B cell (primary cell): ENCODE measurements at regions not wholly inside any gene's neighbourhood (a gene's known extent, or its start where the extent isn't known, plus 50 kb on each side); places are given as distances from the start of the nearest gene placed in this dataset.

Experiments used
- ATAC-seq: fragments of 200-7000 bp; cut with Tn5 transposase; one replicate; pipeline ENCODE4 v1.10.0; 2021; ENCODE audit warnings: low read depth, mild to moderate bottlenecking, moderate number of reproducible peaks, moderate library complexity
- CTCF ChIA-PET: fragments of 350-600 bp; sonication (Branson Sonifier 250); formaldehyde crosslinking; loops from one replicate; lab custom pipeline; 2021; ENCODE audit warnings: antibody characterized with exemption, inconsistent platforms; lab: Charles Lee
- POLR2A ChIA-PET: fragments of 350-600 bp; sonication (Branson Sonifier 250); formaldehyde crosslinking; loops from one replicate; lab custom pipeline; 2021; ENCODE audit warnings: antibody characterized with exemption; lab: Charles Lee
- DNase-seq: peaks from one replicate; pipeline ENCODE4 v3.0.0; 2013
- H2AFZ ChIP-seq: 2 replicates; pipeline ENCODE4 v1.6.1; 2012; ENCODE audit warnings: mild to moderate bottlenecking, low read depth, low read length; ENCODE audit not compliant: insufficient read depth, poor library complexity, severe bottlenecking
- H3K27ac ChIP-seq, 2 donors: 1 replicate in 1 of 2; 2 replicates in 1 of 2; pipeline ENCODE4 v1.5.1; 2012 to 2013; ENCODE audit warnings: low read length in 2 of 2, mild to moderate bottlenecking in 2 of 2, moderate library complexity in 1 of 2
- H3K27me3 ChIP-seq, 4 experiments: fragments of 200-600 bp in 1 of 4; sonication (generic) in 1 of 4; replicated peaks in 1 of 4; 1 replicate in 2 of 4; 2 replicates in 2 of 4; pipeline versions ENCODE4 v1.6.1 to v1.7.0; 2013 to 2016; ENCODE audit warnings: low read length in 3 of 4, mild to moderate bottlenecking in 2 of 4, mixed read lengths in 1 of 4, moderate library complexity in 1 of 4; ENCODE audit not compliant: insufficient read depth in 4 of 4, control insufficient read depth in 3 of 4; ENCODE audit errors: control extremely low read depth in 1 of 4
- H3K36me3 ChIP-seq, 2 experiments: replicated peaks in 1 of 2; 1 replicate in 1 of 2; 2 replicates in 1 of 2; pipeline versions ENCODE4 v1.6.1 to v1.7.1; 2013; ENCODE audit warnings: low read length in 1 of 2; ENCODE audit not compliant: insufficient read depth in 2 of 2, control insufficient read depth in 1 of 2; ENCODE audit errors: control extremely low read depth in 1 of 2, extremely low read depth in 1 of 2
- H3K4me1 ChIP-seq, 2 donors: fragments of 200-600 bp in 1 of 2; sonication (generic) in 1 of 2; 1 replicate in 1 of 2; 2 replicates in 1 of 2; pipeline versions ENCODE4 v1.5.1 to v1.6.1; 2013 to 2017; ENCODE audit warnings: low read length in 2 of 2; ENCODE audit not compliant: control insufficient read depth in 2 of 2, insufficient read depth in 2 of 2
- H3K4me2 ChIP-seq: replicated peaks from 2 replicates; pipeline ENCODE3; 2012; ENCODE audit warnings: mild to moderate bottlenecking, low read depth, low read length; ENCODE audit not compliant: poor library complexity, severe bottlenecking
- H3K4me3 ChIP-seq, 5 experiments: fragments of 200-600 bp in 1 of 5; sonication (generic) in 1 of 5; 1 replicate in 3 of 5; 2 replicates in 2 of 5; pipeline versions ENCODE4 v1.5.1 to v1.7.0; 2011 to 2016; ENCODE audit warnings: low read length in 4 of 5, mild to moderate bottlenecking in 4 of 5, low read depth in 2 of 5, control low read depth in 1 of 5, moderate library complexity in 1 of 5; ENCODE audit not compliant: insufficient read depth in 1 of 5; ENCODE audit errors: control extremely low read depth in 1 of 5, extremely low read depth in 1 of 5
- H3K79me2 ChIP-seq: fragments of 200-600 bp; sonication (generic); one replicate; pipeline ENCODE4 v1.6.0; 2016; ENCODE audit warnings: low read length; ENCODE audit not compliant: control insufficient read depth, insufficient read depth
- H3K9ac ChIP-seq: fragments of 200-600 bp; sonication (generic); 2 replicates; pipeline ENCODE4 v1.6.1; 2017; ENCODE audit warnings: mild to moderate bottlenecking, low read length, moderate library complexity
- H3K9me3 ChIP-seq, 3 donors: one replicate each; pipeline versions ENCODE4 v1.6.1 to v1.7.1; 2013; ENCODE audit warnings: low read length in 2 of 3; ENCODE audit not compliant: control insufficient read depth in 2 of 3, insufficient read depth in 1 of 3; ENCODE audit errors: control extremely low read depth in 1 of 3
- H4K20me1 ChIP-seq: 2 replicates; pipeline ENCODE4 v1.6.0; 2012; ENCODE audit warnings: mild to moderate bottlenecking, low read length; ENCODE audit not compliant: insufficient read depth, control insufficient read depth, poor library complexity, severe bottlenecking
- H3K27ac Mint-ChIP-seq: one replicate; pipeline ENCODE4 v1.8.0; 2021; ENCODE audit warnings: mixed read lengths
- H3K27me3 Mint-ChIP-seq: one replicate; pipeline ENCODE4 v1.8.0; 2021; ENCODE audit warnings: mixed read lengths
- H3K4me1 Mint-ChIP-seq: one replicate; pipeline ENCODE4 v1.8.0; 2021; ENCODE audit warnings: mixed read lengths
- H3K4me3 Mint-ChIP-seq: one replicate; pipeline ENCODE4 v1.8.0; 2021; ENCODE audit warnings: mixed read lengths
- H3K9me3 Mint-ChIP-seq: one replicate; pipeline ENCODE4 v1.8.0; 2022; ENCODE audit warnings: mixed read lengths; ENCODE audit not compliant: insufficient read depth
- CTCF ChIP-seq: fragments of 200-600 bp; IDR thresholded peaks from one replicate; pipeline ENCODE4 v1.8.0; 2022; ENCODE audit warnings: antibody characterized with exemption, mild to moderate bottlenecking
- EZH2 ChIP-seq: IDR thresholded peaks from 2 replicates; pipeline ENCODE4 v1.6.1; 2012; ENCODE audit warnings: borderline replicate concordance, low read depth, mild to moderate bottlenecking, moderate library complexity, low read length; ENCODE audit not compliant: insufficient read depth, poor library complexity, severe bottlenecking
- whole genome bisulfite sequencing: methylation state at CpG from one replicate; pipeline ENCODE4 v1.1.5; 2013; ENCODE audit warnings: missing lambda C conversion rate; ENCODE audit not compliant: insufficient coverage; 5-methylcytosine and 5-hydroxymethylcytosine counted together
- intact Hi-C: fragments of 100-400 bp; cut with micrococcal nuclease; formaldehyde crosslinking; loops from one replicate; pipeline ENCODE4 v1.10.0; 2022

- no peaks in the 10 kb centered on the region for H4K20me1 ChIP-seq
- no peak overlapping the region for H3K4me2 ChIP-seq
- no peaks in the 10 kb centered on the region for H3K27me3 ChIP-seq
- Mint-ChIP-seq H3K4me3 (no peak overlapping the region), H3K4me1 (peaks cover 4% of the 10 kb centered on the region), H3K9me3 (no peaks in the 10 kb centered on the region), H3K27ac (no peak overlapping the region), H3K27me3 (peaks cover 8% of the 10 kb centered on the region)
- no peaks in the 10 kb centered on the region for H3K36me3 ChIP-seq
- no peaks in the 10 kb centered on the region for H3K79me2 ChIP-seq
- H2AFZ ChIP-seq, result no peak overlapping the region
- peaks cover 0 to under 1% of the 10 kb centered on the region in 2 donors for H3K4me1 ChIP-seq
- no peak overlapping the region for H3K4me3 ChIP-seq
- TF ChIP-seq EZH2 (no peak), CTCF (no peak)
- POLR2A ChIA-PET, result no interaction called here
- intact Hi-C loops, result no loop called here
- CTCF ChIA-PET, result no interaction called here
- H3K27ac ChIP-seq, result no peak overlapping the region
- no peaks in the 10 kb centered on the region for H3K9me3 ChIP-seq
- 84% methylated on average over 9 of the region's 9 CpGs for WGBS
- no peak for ATAC-seq
- no peak for DNase-seq
- H3K9ac ChIP-seq, result no peak overlapping the region
Measured at GRCh38 chr16:73171901-73172240, 123.9 kb upstream of the ZFHX3 start.

GRCh38 chr16:73171380-73171779, 123.5 kb upstream of the ZFHX3 start:
- Mint-ChIP-seq H3K27ac (no peak overlapping the region), H3K27me3 (peaks cover 8% of the 10 kb centered on the region)
- POLR2A ChIA-PET, result no interaction called here

More at GRCh38 chr16:73171380-73171779, 123.5 kb upstream of the ZFHX3 start:
- Mint-ChIP-seq H3K4me1 (peaks cover 8% of the 10 kb centered on the region), H3K9me3 (no peaks in the 10 kb centered on the region), H3K4me3 (no peak overlapping the region)
- WGBS, result 87% methylated on average over 8 of the region's 9 CpGs
- CTCF ChIA-PET, result no interaction called here
- Histone ChIP-seq H3K4me3 (no peak overlapping the region), H3K4me2 (no peak overlapping the region), H3K27me3 (no peaks in the 10 kb centered on the region), H4K20me1 (no peaks in the 10 kb centered on the region), H3K4me1 (peaks cover 2 to 5% of the 10 kb centered on the region in 2 donors), H3K27ac (no peak overlapping the region), H3K9me3 (no peaks in the 10 kb centered on the region), H3K36me3 (no peaks in the 10 kb centered on the region), H3K79me2 (no peaks in the 10 kb centered on the region), H3K9ac (no peak overlapping the region), H2AFZ (no peak overlapping the region)
- TF ChIP-seq EZH2 (no peak), CTCF (no peak)
- intact Hi-C loops, result no loop called here
- DNase-seq (no peak), ATAC-seq (no peak)
